DMS53 (cell line): ENCODE measurements at regions not wholly inside any gene's neighbourhood (a gene's known extent, or its start where the extent isn't known, plus 50 kb on each side); places are given as distances from the start of the nearest gene placed in this dataset.
"Not testable (repeated sequence)": the region's sequence is repeated elsewhere in the genome, so short reads cannot be mapped to it uniquely, and the experiment has no call there.

Source experiments
- DNase-seq: peaks from one replicate; lab custom pipeline; 2025; lab: John Stamatoyannopoulos, UW

GRCh38 chr13:78866076-78866475 is 207.1 kb upstream of the OBI1 start:
- DNase-seq = not testable (repeated sequence)

GRCh38 chr13:78862446-78862845 is 203.5 kb upstream of the OBI1 start:
- no peak for DNase-seq

- DNase-seq = no peak
Observed at GRCh38 chr13:78852709-78853108, 193.8 kb upstream of the OBI1 start.

GRCh38 chr13:78845656-78846365 is 186.9 kb upstream of the OBI1 start:
- peak; percentile 28 for DNase-seq

GRCh38 chr13:78844106-78844505 is 185.2 kb upstream of the OBI1 start:
- no peak for DNase-seq

- DNase-seq = peak; percentile 0
Observed at GRCh38 chr13:78841358-78841963, 182.5 kb upstream of the OBI1 start.

GRCh38 chr13:78836238-78836784 is 177.4 kb upstream of the OBI1 start:
- no peak for DNase-seq

GRCh38 chr13:78832461-78832860 is 173.5 kb upstream of the OBI1 start:
- DNase-seq = no peak

GRCh38 chr13:78830508-78830907 is 171.6 kb upstream of the OBI1 start:
- DNase-seq = no peak

- DNase-seq = no peak
Observed at GRCh38 chr13:78829821-78830220, 170.9 kb upstream of the OBI1 start.

GRCh38 chr13:78827471-78827870 is 168.5 kb upstream of the OBI1 start:
- no peak for DNase-seq

GRCh38 chr13:78826936-78827335 is 168.0 kb upstream of the OBI1 start:
- DNase-seq = no peak

GRCh38 chr13:78826312-78826711 is 167.4 kb upstream of the OBI1 start:
- DNase-seq = no peak

GRCh38 chr13:78820541-78820940 is 161.6 kb upstream of the OBI1 start:
- DNase-seq = no peak

GRCh38 chr13:78816592-78816991 is 157.6 kb upstream of the OBI1 start:
- DNase-seq = no peak

GRCh38 chr13:78816154-78816553 is 157.2 kb upstream of the OBI1 start:
- no peak for DNase-seq

GRCh38 chr13:78806457-78806856 is 147.5 kb upstream of the OBI1 start:
- DNase-seq = peak; percentile 0

- no peak for DNase-seq
Observed at GRCh38 chr13:78802912-78803311, 144.0 kb upstream of the OBI1 start.

- no peak for DNase-seq
Observed at GRCh38 chr13:78787190-78787589, 128.2 kb upstream of the OBI1 start.

- no peak for DNase-seq
Observed at GRCh38 chr13:78786459-78786858, 127.5 kb upstream of the OBI1 start.

- DNase-seq = no peak
Observed at GRCh38 chr13:78785764-78786163, 126.8 kb upstream of the OBI1 start.

- DNase-seq = no peak
Observed at GRCh38 chr13:78784014-78784750, 125.2 kb upstream of the OBI1 start.

- no peak for DNase-seq
Observed at GRCh38 chr13:78780708-78781107, 121.8 kb upstream of the OBI1 start.
